Astrocyte (in vitro differentiated cells and primary cell): ENCODE measurements at regions not wholly inside any gene's neighbourhood (a gene's known extent, or its start where the extent isn't known, plus 50 kb on each side); places are given as distances from the start of the nearest gene placed in this dataset.

Source experiments
- DNase-seq: peaks from one replicate; pipeline ENCODE4 v3.0.0-alpha.2; 2010; ENCODE audit warnings: low read depth
- FAIRE-seq: peaks from 2 replicates; lab custom pipeline; 2011; peaks lifted over from hg19 to GRCh38; lab: Jason Lieb, UNC
- H2AFZ ChIP-seq: 2 replicates; pipeline ENCODE4 v1.6.0; 2012; ENCODE audit warnings: low read depth, low read length, inconsistent platforms
- H3K27ac ChIP-seq: 2 replicates; pipeline ENCODE4 v1.5.1; 2011; ENCODE audit warnings: low read depth, low read length, inconsistent platforms
- H3K27me3 ChIP-seq: 2 replicates; pipeline ENCODE4 v1.6.0; 2011; ENCODE audit warnings: low read length, inconsistent platforms; ENCODE audit not compliant: insufficient read depth
- H3K36me3 ChIP-seq: 2 replicates; pipeline ENCODE4 v1.5.1; 2011; ENCODE audit warnings: low read length, inconsistent platforms; ENCODE audit not compliant: insufficient read depth
- H3K4me1 ChIP-seq: 2 replicates; pipeline ENCODE4 v1.5.1; 2011; ENCODE audit warnings: low read length, inconsistent platforms; ENCODE audit not compliant: insufficient read depth
- H3K4me2 ChIP-seq: 2 replicates; pipeline ENCODE4 v1.6.0; 2012; ENCODE audit warnings: low read length, inconsistent platforms
- H3K4me3 ChIP-seq: 2 replicates; pipeline ENCODE4 v1.5.1; 2011; ENCODE audit warnings: low read depth, mild to moderate bottlenecking, low read length, inconsistent platforms; ENCODE audit not compliant: insufficient read depth
- H3K79me2 ChIP-seq: 2 replicates; pipeline ENCODE4 v1.6.0; 2012; ENCODE audit warnings: mild to moderate bottlenecking, low read length, inconsistent platforms; ENCODE audit not compliant: insufficient read depth
- H3K9ac ChIP-seq: 2 replicates; pipeline ENCODE4 v1.6.0; 2012; ENCODE audit warnings: mild to moderate bottlenecking, low read length, inconsistent platforms
- H3K9me3 ChIP-seq: 2 replicates; pipeline ENCODE4 v1.5.1; 2012; ENCODE audit warnings: low read depth, mild to moderate bottlenecking, low read length, inconsistent platforms; ENCODE audit not compliant: insufficient read depth
- H4K20me1 ChIP-seq: 2 replicates; pipeline ENCODE4 v1.6.0; 2012; ENCODE audit warnings: low read length, inconsistent platforms; ENCODE audit not compliant: insufficient read depth
- H3K27ac Mint-ChIP-seq: one replicate; pipeline ENCODE4 v1.8.0; 2021; ENCODE audit warnings: mild to moderate bottlenecking, mixed read lengths; ENCODE audit not compliant: unreplicated experiment
- H3K27me3 Mint-ChIP-seq: one replicate; pipeline ENCODE4 v1.8.0; 2021; ENCODE audit warnings: low read depth, mixed read lengths; ENCODE audit not compliant: unreplicated experiment
- H3K36me3 Mint-ChIP-seq: one replicate; pipeline ENCODE4 v1.8.0; 2021; ENCODE audit warnings: low read depth, mixed read lengths; ENCODE audit not compliant: unreplicated experiment
- H3K4me1 Mint-ChIP-seq: one replicate; pipeline ENCODE4 v1.8.0; 2021; ENCODE audit warnings: low read depth, mixed read lengths; ENCODE audit not compliant: unreplicated experiment
- H3K4me3 Mint-ChIP-seq: one replicate; pipeline ENCODE4 v1.8.0; 2021; ENCODE audit warnings: mild to moderate bottlenecking, moderate library complexity, mixed read lengths; ENCODE audit not compliant: unreplicated experiment
- H3K9me3 Mint-ChIP-seq: one replicate; pipeline ENCODE4 v1.8.0; 2021; ENCODE audit warnings: mild to moderate bottlenecking, mixed read lengths; ENCODE audit not compliant: unreplicated experiment
- EZH2 ChIP-seq: IDR thresholded peaks from 2 replicates; pipeline ENCODE4 v1.6.1; 2012; ENCODE audit warnings: mild to moderate bottlenecking, low read length, inconsistent platforms; ENCODE audit not compliant: insufficient read depth
- TF ChIP-seq, protein P1 (sequence below): IDR thresholded peaks from 2 replicates; pipeline ENCODE4 v1.5.1; 2011; ENCODE audit warnings: low read depth, mild to moderate bottlenecking, inconsistent platforms, low read length, moderate library complexity; ENCODE audit not compliant: insufficient read depth

DNA sequence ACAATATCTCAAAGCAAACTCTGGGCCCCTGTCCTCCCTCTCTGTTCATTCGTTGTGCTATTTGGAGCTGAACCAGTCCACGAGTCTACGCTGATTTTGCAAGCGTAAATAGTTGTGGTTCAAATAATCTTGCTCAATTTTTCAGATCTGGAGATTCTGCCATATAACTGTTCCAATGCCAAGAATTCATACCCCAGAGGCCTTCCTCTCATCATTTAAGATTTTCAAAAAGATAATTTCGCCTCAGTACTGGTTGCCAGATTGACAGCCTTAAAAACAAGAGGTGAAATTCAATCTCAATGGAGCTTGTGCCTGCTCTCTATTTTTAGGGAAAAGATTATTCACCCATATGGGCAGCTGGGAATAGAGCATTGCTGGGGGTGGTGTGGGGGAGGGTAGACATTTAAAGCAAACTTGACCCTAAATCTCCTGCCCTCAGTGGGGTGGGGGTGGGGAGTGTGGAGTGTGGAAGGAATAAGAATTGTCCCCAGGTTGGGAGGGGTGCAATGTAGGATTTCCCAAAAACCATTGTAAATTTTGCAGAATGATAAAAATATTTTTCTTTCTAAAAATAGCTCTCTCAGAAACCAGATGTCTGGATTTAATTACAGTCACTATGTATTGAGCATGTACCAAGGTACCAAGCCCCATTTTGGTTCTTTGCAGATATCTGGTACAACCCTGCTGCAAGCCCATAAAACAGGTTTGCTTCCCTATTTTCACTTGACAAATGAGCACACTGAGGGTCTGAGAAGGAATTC lies 104.7 kb upstream of the EEPD1 start:
- Histone ChIP-seq H3K79me2 (no peaks in the 10 kb centered on the region), H4K20me1 (no peaks in the 10 kb centered on the region), H2AFZ (peak overlapping the region; percentile 36), H3K27ac (no peak overlapping the region), H3K4me1 (peaks cover 14% of the 10 kb centered on the region), H3K36me3 (no peaks in the 10 kb centered on the region), H3K9ac (no peak overlapping the region), H3K4me3 (no peak overlapping the region), H3K9me3 (no peaks in the 10 kb centered on the region), H3K27me3 (no peaks in the 10 kb centered on the region), H3K4me2 (peak overlapping the region; percentile 65)
- H3K4me1 Mint-ChIP-seq: peaks cover 9% of the 10 kb centered on the region
- no peak for TF ChIP-seq EZH2
- TF ChIP-seq, protein P1, sequence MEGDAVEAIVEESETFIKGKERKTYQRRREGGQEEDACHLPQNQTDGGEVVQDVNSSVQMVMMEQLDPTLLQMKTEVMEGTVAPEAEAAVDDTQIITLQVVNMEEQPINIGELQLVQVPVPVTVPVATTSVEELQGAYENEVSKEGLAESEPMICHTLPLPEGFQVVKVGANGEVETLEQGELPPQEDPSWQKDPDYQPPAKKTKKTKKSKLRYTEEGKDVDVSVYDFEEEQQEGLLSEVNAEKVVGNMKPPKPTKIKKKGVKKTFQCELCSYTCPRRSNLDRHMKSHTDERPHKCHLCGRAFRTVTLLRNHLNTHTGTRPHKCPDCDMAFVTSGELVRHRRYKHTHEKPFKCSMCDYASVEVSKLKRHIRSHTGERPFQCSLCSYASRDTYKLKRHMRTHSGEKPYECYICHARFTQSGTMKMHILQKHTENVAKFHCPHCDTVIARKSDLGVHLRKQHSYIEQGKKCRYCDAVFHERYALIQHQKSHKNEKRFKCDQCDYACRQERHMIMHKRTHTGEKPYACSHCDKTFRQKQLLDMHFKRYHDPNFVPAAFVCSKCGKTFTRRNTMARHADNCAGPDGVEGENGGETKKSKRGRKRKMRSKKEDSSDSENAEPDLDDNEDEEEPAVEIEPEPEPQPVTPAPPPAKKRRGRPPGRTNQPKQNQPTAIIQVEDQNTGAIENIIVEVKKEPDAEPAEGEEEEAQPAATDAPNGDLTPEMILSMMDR: no peak
- H3K36me3 Mint-ChIP-seq: no peaks in the 10 kb centered on the region
- H3K9me3 Mint-ChIP-seq: no peaks in the 10 kb centered on the region
- DNase-seq (peak; percentile 90), FAIRE-seq (peak; percentile 54)
- H3K27me3 Mint-ChIP-seq: no peaks in the 10 kb centered on the region
- no peak overlapping the region for H3K27ac Mint-ChIP-seq
- H3K4me3 Mint-ChIP-seq: no peak overlapping the region

- Histone ChIP-seq H3K27ac (no peak overlapping the region), H3K4me1 (peaks cover 14% of the 10 kb centered on the region), H3K4me2 (peak overlapping the region; percentile 65), H3K36me3 (no peaks in the 10 kb centered on the region), H3K9me3 (no peaks in the 10 kb centered on the region), H4K20me1 (no peaks in the 10 kb centered on the region), H2AFZ (peak overlapping the region; percentile 36), H3K4me3 (no peak overlapping the region), H3K79me2 (no peaks in the 10 kb centered on the region), H3K9ac (no peak overlapping the region), H3K27me3 (no peaks in the 10 kb centered on the region)
- no peak for TF ChIP-seq EZH2
- TF ChIP-seq, protein P1: no peak
- H3K9me3 Mint-ChIP-seq: no peaks in the 10 kb centered on the region
- no peaks in the 10 kb centered on the region for H3K27me3 Mint-ChIP-seq
- no peaks in the 10 kb centered on the region for H3K36me3 Mint-ChIP-seq
- H3K4me3 Mint-ChIP-seq: no peak overlapping the region
- no peak overlapping the region for H3K27ac Mint-ChIP-seq
- peaks cover 9% of the 10 kb centered on the region for H3K4me1 Mint-ChIP-seq
- peak; percentile 40 for DNase-seq
- FAIRE-seq: no peak
Measured at GRCh38 chr7:36048902-36049240, 104.2 kb upstream of the EEPD1 start.

DNA sequence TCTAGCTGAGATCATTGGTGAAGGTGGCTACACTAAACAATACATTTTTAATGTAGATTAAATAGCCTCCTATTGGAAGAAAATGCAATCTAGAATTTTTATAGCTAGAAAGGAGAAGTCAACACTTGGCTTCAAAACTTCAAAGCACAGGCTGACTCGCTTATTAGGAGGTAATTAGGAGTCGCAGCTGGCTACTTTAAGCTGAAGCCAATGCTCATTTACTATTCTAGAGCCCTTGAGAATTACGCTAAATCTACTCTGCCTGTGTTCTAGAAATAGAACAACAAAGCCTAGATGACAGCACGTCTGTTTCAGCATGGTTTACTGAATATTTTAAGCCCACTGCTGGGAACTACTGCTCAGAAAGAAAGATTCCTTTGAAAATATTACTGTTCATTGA lies 101.6 kb upstream of the EEPD1 start:
- DNase-seq (no peak), FAIRE-seq (no peak)
- Histone ChIP-seq H3K9me3 (no peaks in the 10 kb centered on the region), H3K36me3 (no peaks in the 10 kb centered on the region), H3K79me2 (no peaks in the 10 kb centered on the region), H3K27me3 (no peaks in the 10 kb centered on the region), H3K27ac (no peak overlapping the region), H4K20me1 (no peaks in the 10 kb centered on the region), H3K9ac (no peak overlapping the region), H3K4me1 (peaks cover 14% of the 10 kb centered on the region), H2AFZ (no peak overlapping the region), H3K4me3 (no peak overlapping the region), H3K4me2 (no peak overlapping the region)
- TF ChIP-seq EZH2: no peak
- TF ChIP-seq, protein P1: no peak
- Mint-ChIP-seq H3K27me3 (peaks cover 2% of the 10 kb centered on the region), H3K4me3 (no peak overlapping the region), H3K27ac (no peak overlapping the region), H3K4me1 (peaks cover 9% of the 10 kb centered on the region), H3K36me3 (no peaks in the 10 kb centered on the region), H3K9me3 (no peaks in the 10 kb centered on the region)
